HG03066 (cell line): ENCODE measurements at regions not wholly inside any gene's neighbourhood (a gene's known extent, or its start where the extent isn't known, plus 50 kb on each side); places are given as distances from the start of the nearest gene placed in this dataset.

Experiments
- ATAC-seq: cut with Tn5 transposase; IDR thresholded peaks from one replicate; pipeline ENCODE4 v1.9.1; 2021; ENCODE audit warnings: low read depth; ENCODE audit not compliant: unreplicated experiment

DNA sequence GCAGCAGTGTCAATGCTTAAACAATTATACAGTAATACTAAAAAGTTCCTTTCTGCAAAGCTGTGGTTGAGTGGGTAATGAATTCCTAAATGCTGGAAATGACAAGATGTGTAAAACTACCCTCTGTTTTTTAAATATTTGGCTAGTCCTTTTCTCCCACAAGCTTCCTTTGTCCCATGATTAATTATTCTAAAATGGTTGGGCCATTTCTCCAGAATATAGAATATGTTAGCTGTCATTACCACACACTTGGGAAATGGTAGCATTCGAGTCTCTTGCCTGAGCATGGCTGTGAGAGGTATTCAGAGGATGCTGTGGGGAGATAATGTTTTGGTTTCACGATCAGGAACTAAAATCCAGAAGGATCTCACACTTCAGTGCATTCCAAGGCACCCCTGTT, 1185.8 kb downstream of the UQCRFS1 start:
- ATAC-seq: no peak

- ATAC-seq: no peak
Observed at GRCh38 chr19:28026636-28027035, 1186.3 kb downstream of the UQCRFS1 start.

GRCh38 chr19:28024920-28025319, 1188.0 kb downstream of the UQCRFS1 start:
- no peak for ATAC-seq

- no peak for ATAC-seq
Observed at GRCh38 chr19:28023064-28023463, 1189.9 kb downstream of the UQCRFS1 start.

DNA sequence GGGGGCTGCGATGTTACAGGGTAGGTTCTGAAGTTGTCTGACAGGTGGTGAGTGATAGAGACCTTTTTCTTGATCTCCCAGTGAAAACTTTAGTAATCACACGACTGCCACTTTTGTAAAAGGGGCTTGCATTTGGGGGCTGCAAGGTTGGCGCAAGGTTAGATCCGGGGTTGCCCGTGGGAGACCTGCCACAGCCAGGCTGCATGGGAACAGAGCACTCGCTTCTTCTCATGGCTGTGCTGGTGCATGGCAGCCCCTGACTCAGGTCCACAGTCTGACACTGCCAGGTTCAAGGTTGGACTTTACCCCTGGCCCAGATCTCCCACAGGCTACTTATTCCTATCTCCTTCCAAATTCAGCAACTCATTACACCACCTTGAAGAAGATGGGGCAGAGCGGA, 1190.4 kb downstream of the UQCRFS1 start:
- ATAC-seq: no peak

- ATAC-seq: no peak
Observed at GRCh38 chr19:28021259-28022185, 1191.4 kb downstream of the UQCRFS1 start.

DNA sequence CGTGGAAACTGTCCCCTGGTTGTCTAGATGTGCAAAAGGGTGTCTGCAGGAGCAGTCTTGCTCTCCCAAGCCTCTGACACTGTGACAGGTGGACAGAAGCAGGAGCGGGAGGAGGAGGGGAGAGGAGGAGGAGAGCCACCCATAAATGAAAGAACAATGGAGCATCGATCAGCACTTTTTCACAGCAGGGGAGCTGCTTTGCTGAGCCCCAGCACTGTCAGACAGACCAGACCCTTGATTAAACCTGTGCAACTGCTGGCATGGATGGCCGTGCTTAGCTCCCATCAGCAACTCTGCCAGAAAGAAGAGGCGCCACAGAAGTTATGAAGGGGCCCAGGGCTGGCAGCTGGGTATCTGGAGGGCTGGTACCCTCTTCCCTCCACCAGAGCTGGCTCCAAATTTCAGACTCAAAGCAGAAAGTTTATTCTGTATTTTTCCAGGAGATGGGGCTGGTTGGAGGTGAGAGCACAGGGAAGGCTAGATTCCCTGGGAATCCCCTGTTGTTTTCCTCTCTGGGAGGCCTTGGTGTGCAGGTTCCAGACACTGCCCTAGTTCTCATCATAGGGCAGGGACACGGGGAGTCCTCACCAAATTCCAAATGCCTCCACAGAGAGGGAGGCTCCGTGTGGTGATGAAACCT, 1192.2 kb downstream of the UQCRFS1 start:
- ATAC-seq: no peak

DNA sequence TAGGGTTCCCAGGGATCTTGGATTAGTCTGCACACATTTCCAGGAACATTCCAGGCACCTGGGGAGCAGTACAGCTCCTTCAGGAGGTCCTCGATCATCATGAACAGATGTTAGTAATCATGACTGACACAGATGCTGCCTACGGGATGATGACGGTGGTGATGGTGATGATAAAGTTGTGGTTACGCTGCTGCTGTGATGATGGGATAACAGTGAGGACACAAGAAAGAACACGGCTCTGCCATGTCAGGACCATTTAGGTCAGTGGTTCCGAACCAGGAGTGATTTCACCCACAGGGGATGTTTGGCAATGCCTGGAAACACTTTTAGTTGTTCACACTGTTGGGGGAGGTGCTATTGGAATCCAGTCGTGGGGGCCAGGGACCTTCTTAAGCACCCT, 1193.0 kb downstream of the UQCRFS1 start:
- no peak for ATAC-seq

DNA sequence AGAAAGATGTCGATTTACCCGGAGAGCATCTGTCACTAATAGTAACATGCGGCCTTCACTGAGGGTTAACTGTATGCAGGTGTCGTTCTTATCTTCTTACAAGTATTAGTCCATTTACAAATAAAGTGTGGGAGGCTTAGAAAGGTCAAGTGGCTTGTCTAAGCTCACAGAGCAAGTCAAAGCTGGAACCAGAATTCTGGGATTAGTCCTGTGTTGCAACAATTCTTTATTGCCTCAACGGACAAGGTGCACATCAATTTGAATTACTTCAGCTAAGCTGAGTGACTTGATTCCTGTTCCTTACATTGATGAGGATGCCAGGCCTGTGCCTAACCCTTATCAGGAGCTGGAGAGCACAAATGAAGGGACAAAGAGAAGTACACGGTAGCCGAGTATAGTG, 1193.6 kb downstream of the UQCRFS1 start:
- no peak for ATAC-seq

GRCh38 chr19:28018499-28018898, 1194.5 kb downstream of the UQCRFS1 start:
- ATAC-seq: no peak

GRCh38 chr19:28014615-28015405, 1198.1 kb downstream of the UQCRFS1 start:
- ATAC-seq: no peak

- no peak for ATAC-seq
Observed at GRCh38 chr19:28012361-28012760, 1200.6 kb downstream of the UQCRFS1 start.

GRCh38 chr19:28010656-28011055, 1202.3 kb downstream of the UQCRFS1 start:
- no peak for ATAC-seq

- no peak for ATAC-seq
Observed at GRCh38 chr19:28009696-28010095, 1203.3 kb downstream of the UQCRFS1 start.

DNA sequence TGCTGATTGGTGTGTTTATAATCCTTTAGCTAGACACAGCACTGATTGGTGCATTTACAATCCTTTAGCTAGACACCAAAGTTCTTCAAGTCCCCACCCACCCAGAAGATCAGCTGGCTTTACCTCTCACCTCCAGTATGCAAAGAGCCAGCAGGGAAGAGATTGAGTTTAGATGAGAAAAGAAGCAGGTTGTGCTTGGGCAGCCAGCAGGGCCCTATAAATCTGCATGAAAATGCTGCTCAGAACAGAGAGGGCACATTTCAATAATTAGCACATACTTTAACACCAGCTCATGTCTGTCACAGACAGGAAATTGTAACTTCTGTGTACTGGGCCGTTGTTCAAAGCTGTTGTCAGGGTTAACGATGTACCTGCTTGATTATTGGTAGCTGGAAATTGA, 1204.3 kb downstream of the UQCRFS1 start:
- no peak for ATAC-seq

- ATAC-seq: no peak
Observed at GRCh38 chr19:28003543-28003942, 1209.4 kb downstream of the UQCRFS1 start.

DNA sequence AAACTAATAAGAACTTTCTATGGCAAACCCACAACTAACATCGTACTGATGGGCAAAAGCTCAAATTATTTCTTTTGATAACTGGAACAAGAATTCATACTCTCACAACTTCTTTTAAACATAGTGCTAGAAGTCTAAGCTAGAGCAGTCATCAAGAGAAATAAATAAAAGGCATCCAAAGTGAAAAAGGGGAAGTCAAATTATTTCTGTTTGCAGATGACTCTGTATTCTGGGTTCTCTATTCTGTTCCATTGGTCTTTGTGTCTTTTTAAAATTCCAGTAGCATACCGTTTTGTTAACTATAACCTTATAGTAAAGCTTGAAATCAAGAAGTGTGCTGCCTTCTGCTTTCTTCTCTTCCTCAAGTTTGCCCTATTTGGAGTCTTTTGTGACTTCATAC, 1215.9 kb downstream of the UQCRFS1 start:
- no peak for ATAC-seq

- no peak for ATAC-seq
Observed at GRCh38 chr19:27993619-27994570, 1219.1 kb downstream of the UQCRFS1 start.

DNA sequence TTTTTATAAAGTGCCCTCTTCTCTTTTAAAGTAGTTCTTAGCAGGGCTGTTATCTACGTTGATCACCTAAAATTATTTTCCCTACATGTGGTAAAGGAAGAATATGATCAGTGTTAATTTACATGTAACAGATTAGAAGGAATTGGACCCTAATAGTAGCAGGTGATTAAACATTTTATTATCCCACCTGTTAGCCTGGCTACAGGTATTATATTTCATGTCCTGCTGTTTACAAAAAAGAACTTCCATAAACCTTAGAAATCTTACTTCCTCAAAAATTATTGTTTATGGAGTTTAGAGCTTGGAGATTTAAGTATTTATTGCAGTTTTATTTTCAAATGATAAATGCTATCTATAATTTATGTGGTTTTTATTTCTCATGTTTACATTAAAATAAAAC, 1226.7 kb downstream of the UQCRFS1 start:
- ATAC-seq: no peak

DNA sequence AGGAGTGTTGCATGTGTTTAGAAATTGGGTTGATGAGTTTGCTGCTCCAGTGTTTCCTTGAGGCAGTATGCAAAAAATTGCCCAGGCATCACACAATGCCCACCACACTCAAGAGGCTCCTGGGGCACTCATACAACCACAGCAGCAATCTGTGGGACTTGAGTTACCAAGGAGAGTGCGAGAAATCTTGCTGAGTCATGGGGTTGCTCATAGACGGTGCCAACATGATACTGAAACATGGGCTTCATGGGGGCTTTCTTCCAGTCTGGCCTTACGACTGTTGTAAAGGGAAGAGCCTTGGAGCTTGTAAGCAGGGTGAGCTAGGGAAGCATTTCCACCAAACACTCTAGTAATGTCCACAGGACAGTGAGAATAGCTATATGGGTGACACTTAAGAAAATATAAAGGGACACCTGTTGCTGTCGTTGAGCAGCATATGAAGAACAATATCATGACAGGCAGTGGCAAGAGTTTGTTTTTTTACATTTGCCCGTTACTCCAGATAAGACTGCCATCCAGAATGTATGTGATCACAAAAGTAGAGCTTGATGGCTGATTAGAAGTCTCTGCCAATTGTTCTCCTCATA, 1237.4 kb downstream of the UQCRFS1 start:
- ATAC-seq: no peak
